HG02763 (cell line): ENCODE measurements at regions not wholly inside any gene's neighbourhood (a gene's known extent, or its start where the extent isn't known, plus 50 kb on each side); places are given as distances from the start of the nearest gene placed in this dataset.

ENCODE experiments used
- ATAC-seq: cut with Tn5 transposase; IDR thresholded peaks from one replicate; pipeline ENCODE4 v1.9.1; 2021; ENCODE audit warnings: mild to moderate bottlenecking, moderate library complexity; ENCODE audit not compliant: unreplicated experiment

GRCh38 chr21:15421441-15421881 lies 308.3 kb upstream of the USP25 start:
- ATAC-seq, result no peak

DNA sequence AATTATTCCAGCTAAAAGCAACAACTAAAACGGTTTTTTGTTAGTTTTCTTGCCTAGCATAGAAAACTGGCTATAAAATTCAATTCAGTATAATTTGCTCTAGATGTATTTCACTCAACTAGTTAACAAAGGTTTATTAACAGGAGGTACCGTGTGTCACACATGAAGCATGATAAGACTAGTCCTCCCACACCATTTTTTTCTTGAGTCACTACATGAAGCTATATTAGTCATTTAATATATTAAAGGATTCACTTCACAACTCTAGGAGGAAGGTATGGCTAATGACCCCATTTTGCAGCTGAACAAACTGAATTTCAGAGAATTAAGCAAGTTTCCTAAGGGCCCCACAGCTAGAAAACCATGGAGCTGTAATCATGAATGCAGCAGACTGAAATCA lies 307.8 kb upstream of the USP25 start:
- ATAC-seq, result no peak

DNA sequence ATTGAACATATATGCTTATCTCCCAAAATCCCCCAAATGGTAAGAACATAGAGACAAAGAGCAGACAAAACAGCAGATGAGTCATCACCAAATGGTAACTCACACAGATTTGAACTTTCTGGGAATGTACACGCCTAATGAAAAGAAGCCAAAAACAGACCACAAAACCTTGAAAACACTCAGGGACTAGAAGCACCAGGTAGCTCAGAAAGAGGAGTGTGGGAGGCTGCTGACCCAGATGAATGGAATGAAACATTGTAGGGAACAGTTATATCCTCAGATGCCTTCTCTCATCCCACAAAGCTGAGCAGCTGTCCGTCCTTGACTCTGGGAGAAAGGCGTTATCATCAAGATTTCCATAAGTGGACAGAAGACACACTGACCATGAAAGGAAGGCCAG lies 307.0 kb upstream of the USP25 start:
- no peak for ATAC-seq

DNA sequence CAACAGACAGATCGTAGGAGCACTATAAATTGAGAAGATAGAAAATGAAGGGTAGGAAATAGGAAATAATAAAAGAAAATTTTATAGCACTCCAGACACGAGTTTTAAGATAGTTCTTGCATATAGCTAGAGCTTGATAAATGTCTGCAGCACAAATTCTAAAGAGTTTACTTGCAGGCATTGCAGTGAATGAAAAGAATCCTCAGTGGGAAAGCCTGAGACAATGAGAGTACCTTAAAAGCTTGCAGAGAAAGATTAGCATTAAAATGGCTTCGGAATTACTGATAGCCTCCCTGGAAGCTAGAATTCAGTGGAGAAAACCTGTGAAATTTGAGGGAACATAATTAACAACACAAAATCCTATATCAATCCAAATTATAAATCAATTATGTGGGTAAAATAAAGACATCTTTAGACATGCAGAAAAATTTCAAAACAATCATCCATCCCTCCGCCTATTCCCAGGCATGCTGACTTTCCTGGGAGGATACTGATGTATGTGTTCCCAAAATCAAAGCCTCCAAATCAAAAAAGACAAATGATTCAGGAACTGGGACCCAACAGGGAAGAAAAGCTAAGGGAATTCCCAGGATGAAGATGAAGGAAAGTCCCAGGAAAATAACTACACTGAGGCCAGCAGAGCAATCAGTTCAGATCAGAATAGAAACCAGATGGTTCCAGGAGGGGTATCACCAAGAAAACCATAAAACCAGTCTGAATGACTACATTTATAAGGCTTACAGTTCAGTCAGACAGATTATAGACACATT lies 305.9 kb upstream of the USP25 start:
- no peak for ATAC-seq

DNA sequence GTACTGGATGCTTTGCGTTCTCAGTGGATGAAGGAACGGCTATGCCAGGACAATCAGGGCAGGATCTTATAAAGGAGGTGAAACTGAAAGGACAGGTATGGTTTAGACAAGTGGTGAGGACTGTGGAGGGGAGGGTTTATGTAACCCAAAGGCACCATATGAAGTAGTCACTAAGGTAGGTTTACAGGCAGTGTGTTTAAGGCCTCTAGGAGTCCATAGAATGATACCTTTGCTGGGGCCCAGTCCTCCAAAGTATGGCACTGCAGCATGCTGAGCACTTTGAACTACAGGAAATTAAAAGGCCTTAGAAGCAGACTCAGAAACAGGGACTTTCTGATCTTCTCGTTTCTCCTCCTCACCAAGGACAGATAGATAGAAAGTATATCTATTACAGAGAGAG lies 304.7 kb upstream of the USP25 start:
- no peak for ATAC-seq

- ATAC-seq, result no peak
Observed at GRCh38 chr21:15430023-15430422, 299.8 kb upstream of the USP25 start.

GRCh38 chr21:15430577-15430976 lies 299.2 kb upstream of the USP25 start:
- ATAC-seq, result no peak

- no peak for ATAC-seq
Observed at GRCh38 chr21:15431053-15431452, 298.7 kb upstream of the USP25 start.

GRCh38 chr21:15433091-15433490 lies 296.7 kb upstream of the USP25 start:
- ATAC-seq, result no peak

- ATAC-seq, result no peak
Observed at GRCh38 chr21:15434163-15434905, 295.4 kb upstream of the USP25 start.

DNA sequence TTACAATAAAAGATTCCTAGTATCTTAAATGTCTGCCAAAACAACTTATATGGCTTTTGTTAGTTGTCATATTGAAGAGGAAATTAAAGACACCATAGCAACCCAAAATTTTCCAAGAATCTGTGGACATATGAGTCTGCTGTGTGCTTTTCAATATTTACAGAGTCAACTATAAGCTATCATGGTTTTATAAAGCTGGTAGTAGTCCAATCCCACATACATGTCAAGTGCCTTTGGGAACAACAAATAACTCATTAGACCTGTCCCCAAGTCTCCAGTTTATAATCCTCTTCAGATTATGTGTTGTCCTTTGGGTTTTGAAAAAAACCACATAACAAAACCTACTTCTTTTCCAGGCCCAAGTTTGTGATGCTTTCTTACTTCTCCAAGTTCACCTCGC lies 293.8 kb upstream of the USP25 start:
- ATAC-seq, result no peak

DNA sequence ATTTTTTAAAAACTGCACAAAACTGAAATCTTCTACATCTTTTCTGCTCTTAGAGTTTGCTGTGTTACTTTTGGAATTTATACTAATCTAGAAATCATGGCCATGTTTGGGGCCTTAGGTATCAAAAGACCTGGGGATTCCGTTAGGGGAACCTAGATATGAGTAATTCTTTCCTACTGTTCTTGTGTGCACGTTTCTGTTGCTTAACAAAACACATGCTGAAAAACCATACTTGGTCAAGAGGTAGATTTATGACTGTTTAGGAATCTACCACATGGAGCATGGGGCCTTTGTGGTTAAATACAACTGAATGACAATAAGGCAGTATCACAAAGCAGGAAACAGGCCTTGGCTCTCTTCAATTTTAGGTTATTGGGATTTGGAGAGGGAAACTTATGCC lies 291.9 kb upstream of the USP25 start:
- peak; percentile 85 for ATAC-seq

GRCh38 chr21:15439726-15440125 lies 290.1 kb upstream of the USP25 start:
- no peak for ATAC-seq

GRCh38 chr21:15441060-15441493 lies 288.7 kb upstream of the USP25 start:
- ATAC-seq, result no peak

DNA sequence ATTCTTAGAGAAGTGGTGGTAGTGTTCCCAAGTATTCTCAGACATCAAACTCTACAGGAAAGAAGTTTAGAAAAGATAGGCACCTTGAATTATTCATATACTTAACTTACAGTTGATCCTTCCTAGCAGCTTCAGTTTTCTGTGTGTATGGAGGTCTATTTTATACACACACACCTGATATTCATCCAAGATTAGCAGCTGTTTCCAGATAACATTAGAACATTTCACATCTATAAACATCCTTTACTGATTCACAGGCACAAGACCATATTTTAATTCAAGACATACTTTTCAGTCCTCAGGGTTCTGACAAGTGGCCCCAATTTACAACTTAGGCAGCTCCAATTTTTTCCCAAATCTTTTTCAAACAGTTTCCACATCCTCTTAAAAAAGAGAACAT lies 287.8 kb upstream of the USP25 start:
- no peak for ATAC-seq

GRCh38 chr21:15442743-15443469 lies 286.9 kb upstream of the USP25 start:
- no peak for ATAC-seq

DNA sequence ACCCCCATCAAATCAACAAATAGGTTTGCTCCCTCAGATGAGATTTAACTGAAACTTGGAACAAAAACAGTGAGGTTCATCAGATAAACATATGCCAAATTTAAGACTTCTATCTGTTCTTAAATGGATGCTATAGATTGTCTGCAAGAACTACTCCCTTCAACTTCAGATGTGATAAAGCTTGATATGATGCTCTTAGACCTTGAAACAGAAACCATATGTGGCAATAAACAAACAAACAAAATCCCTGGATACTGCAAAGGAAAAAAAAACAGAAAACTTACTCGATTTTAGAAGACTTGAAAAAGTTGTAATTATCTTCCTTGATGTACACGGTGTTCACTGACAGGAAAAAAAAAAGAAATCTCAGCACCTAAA lies 286.1 kb upstream of the USP25 start:
- no peak for ATAC-seq

DNA sequence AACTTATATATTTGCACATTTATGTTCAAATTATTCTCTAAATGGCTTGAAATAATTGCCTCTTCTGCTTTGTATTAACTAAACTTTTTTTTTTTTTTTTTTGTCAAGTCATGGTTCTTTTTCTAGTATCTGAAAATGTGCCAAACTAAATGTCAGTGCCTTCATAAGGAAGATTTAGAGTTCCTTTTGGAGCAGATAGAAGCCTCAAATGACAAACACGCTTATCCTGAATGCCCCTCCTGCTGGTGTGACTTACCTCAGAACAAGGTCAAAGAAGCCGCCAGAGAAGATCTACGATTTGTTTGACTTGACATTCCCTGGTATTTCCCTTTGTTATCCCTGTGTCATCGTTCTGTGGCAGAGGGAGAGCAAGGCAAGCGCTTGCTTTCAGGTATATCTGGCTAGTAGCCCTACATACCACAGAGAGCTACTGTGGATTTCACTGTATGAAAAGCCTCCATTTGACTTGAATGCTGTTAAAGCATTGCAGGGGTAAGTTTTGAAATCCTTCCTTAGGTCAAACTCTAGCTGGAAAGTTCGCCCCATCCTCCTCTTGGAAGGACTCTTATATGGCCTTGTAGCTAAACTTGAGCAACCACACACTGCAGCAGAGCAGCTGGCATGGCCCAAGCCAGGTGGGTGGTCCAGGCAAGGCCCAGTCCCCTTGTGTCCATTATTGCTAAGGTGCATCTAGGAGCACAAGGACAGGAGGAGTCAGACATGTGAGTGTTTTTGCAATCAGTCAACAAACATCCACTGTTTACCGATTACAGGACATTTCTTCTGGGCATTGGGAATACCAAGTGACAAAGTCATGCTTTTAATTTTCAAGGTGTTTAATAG lies 285.4 kb upstream of the USP25 start:
- no peak for ATAC-seq

- peak; percentile 64 for ATAC-seq
Observed at GRCh38 chr21:15445327-15445726, 284.5 kb upstream of the USP25 start.

GRCh38 chr21:15446223-15446622 lies 283.6 kb upstream of the USP25 start:
- no peak for ATAC-seq

DNA sequence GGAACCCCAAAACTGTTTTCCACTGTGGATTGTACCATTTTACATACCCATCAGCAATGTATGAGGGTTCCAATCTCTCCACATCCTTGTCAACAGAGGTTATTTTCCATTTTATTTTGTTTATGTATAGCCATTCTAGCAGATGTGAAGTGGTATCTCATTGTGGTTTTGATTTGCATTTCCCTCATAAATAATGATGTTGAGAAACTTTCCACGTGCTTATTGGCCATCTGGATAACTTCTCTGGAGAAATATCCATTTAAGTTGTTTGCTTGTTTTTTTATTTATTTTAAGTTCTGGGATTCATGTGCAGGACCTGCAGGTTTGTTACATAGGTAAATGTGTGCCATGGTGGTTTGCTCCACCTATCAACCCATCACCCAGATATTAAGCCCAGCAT lies 280.2 kb upstream of the USP25 start:
- ATAC-seq, result no peak
